ENCODE measurements at regions not wholly inside any gene's neighbourhood (a gene's known extent, or its start where the extent isn't known, plus 50 kb on each side); places are given as distances from the start of the nearest gene placed in this dataset.
"Not testable (repeated sequence)": the region's sequence is repeated elsewhere in the genome, so short reads cannot be mapped to it uniquely, and the experiment has no call there.

GRCh38 chr15:66882251-66883020, 180.4 kb downstream of the SMAD6 start:
- H3K4me3 ChIP-seq (ENCODE audit: low read depth, low read length): no peak overlapping the region

GRCh38 chr15:66883284-66883911, 181.4 kb downstream of the SMAD6 start:
- H3K4me3 ChIP-seq (ENCODE audit: low read depth, low read length): no peak overlapping the region

GRCh38 chr15:66884115-66884622, 181.2 kb upstream of the SMAD3 start:
- no peak overlapping the region for H3K4me3 ChIP-seq (ENCODE audit: low read depth, low read length)

GRCh38 chr15:66884661-66885237, 180.7 kb upstream of the SMAD3 start:
- H3K4me3 ChIP-seq (ENCODE audit: low read depth, low read length): no peak overlapping the region

- no peak overlapping the region for H3K4me3 ChIP-seq (ENCODE audit: low read depth, low read length)
Measured at GRCh38 chr15:66885281-66885915, 180.0 kb upstream of the SMAD3 start.

GRCh38 chr15:66886241-66886675, 179.1 kb upstream of the SMAD3 start:
- no peak overlapping the region for H3K4me3 ChIP-seq (ENCODE audit: low read depth, low read length)

GRCh38 chr15:66886686-66887273, 178.6 kb upstream of the SMAD3 start:
- H3K4me3 ChIP-seq (ENCODE audit: low read depth, low read length): no peak overlapping the region

GRCh38 chr15:66889298-66889697, 176.1 kb upstream of the SMAD3 start:
- not testable (repeated sequence) for H3K4me3 ChIP-seq (ENCODE audit: low read depth, low read length)

GRCh38 chr15:66891776-66892175, 173.6 kb upstream of the SMAD3 start:
- no peak overlapping the region for H3K4me3 ChIP-seq (ENCODE audit: low read depth, low read length)

- H3K4me3 ChIP-seq (ENCODE audit: low read depth, low read length): no peak overlapping the region
Measured at GRCh38 chr15:66893294-66893693, 172.1 kb upstream of the SMAD3 start.

- H3K4me3 ChIP-seq (ENCODE audit: low read depth, low read length): no peak overlapping the region
Measured at GRCh38 chr15:66894363-66894762, 171.0 kb upstream of the SMAD3 start.

- no peak overlapping the region for H3K4me3 ChIP-seq (ENCODE audit: low read depth, low read length)
Measured at GRCh38 chr15:66894986-66895780, 170.2 kb upstream of the SMAD3 start.

- H3K4me3 ChIP-seq (ENCODE audit: low read depth, low read length): no peak overlapping the region
Measured at GRCh38 chr15:66895794-66896453, 169.5 kb upstream of the SMAD3 start.

GRCh38 chr15:66896611-66897010, 168.8 kb upstream of the SMAD3 start:
- no peak overlapping the region for H3K4me3 ChIP-seq (ENCODE audit: low read depth, low read length)

GRCh38 chr15:66897416-66897815, 168.0 kb upstream of the SMAD3 start:
- H3K4me3 ChIP-seq (ENCODE audit: low read depth, low read length): no peak overlapping the region

GRCh38 chr15:66897971-66898370, 167.4 kb upstream of the SMAD3 start:
- H3K4me3 ChIP-seq (ENCODE audit: low read depth, low read length): no peak overlapping the region

- no peak overlapping the region for H3K4me3 ChIP-seq (ENCODE audit: low read depth, low read length)
Measured at GRCh38 chr15:66898656-66899386, 166.6 kb upstream of the SMAD3 start.

- no peak overlapping the region for H3K4me3 ChIP-seq (ENCODE audit: low read depth, low read length)
Measured at GRCh38 chr15:66899555-66900350, 165.6 kb upstream of the SMAD3 start.

All from iPS-11a (cell line).